ENCODE measurements at regions not wholly inside any gene's neighbourhood (a gene's known extent, or its start where the extent isn't known, plus 50 kb on each side); places are given as distances from the start of the nearest gene placed in this dataset.

GRCh38 chr15:39397883-39398282 is 183.0 kb upstream of the THBS1 start (continued):
- TF ChIP-seq ZNF746 (CRISPR knock-in tag; IDR thresholded peaks at IDR 0.05) (no peak), PRPF4 (IDR thresholded peaks at IDR 0.05; ENCODE audit: low read depth, low read length, poor library complexity, severe bottlenecking) (no peak), TBX3 (IDR thresholded peaks at IDR 0.05; ENCODE audit: borderline replicate concordance) (no peak), ESRRA (CRISPR knock-in tag; IDR thresholded peaks at IDR 0.05; ENCODE audit: low read depth) (no peak)

- BruUV-seq (replicated peaks), result no TSS peak
- Histone ChIP-seq H3K4me3 (replicated peaks in 1 of 3; ENCODE audit: insufficient read depth in 1 of 3, low read depth in 2 of 3, low read length in 3 of 3) (no peak overlapping the region), H3K9ac (ENCODE audit: insufficient read depth, low read depth, low read length) (no peak overlapping the region), H3K36me3 (replicated peaks in 1 of 2; ENCODE audit: control insufficient read depth in 1 of 2, insufficient read depth in 2 of 2, low read length in 2 of 2) (no peaks in the 10 kb centered on the region), H3K27ac (ENCODE audit: extremely low read length, insufficient read depth, low read length) (no peak overlapping the region), H3K27me3 (ENCODE audit: control insufficient read depth in 1 of 2, insufficient read depth in 2 of 2, low read length in 2 of 2) (no peaks in the 10 kb centered on the region), H3K9me3 (ENCODE audit: low read length) (no peaks in the 10 kb centered on the region), H3K79me2 (ENCODE audit: insufficient read depth, low read length) (no peaks in the 10 kb centered on the region), H3K4me2 (ENCODE audit: low read depth, low read length) (no peak overlapping the region), H3K4me1 (ENCODE audit: insufficient read depth, low read length) (peaks cover 7% of the 10 kb centered on the region), H2AFZ (ENCODE audit: low read length) (no peak overlapping the region), H4K20me1 (ENCODE audit: insufficient read depth, low read length) (no peaks in the 10 kb centered on the region)
- intact Hi-C loops (cut with micrococcal nuclease; ENCODE audit: unreplicated experiment) (no loop called here), in situ Hi-C loops (cut with HindIII; ENCODE audit: extremely low pct_ligation_motif_present, low pct_unique_long_range_greater_than_20kb) (no loop called here)
- 92% methylated on average over 2 of the region's 2 CpGs for WGBS (ENCODE audit: low lambda C conversion rate)
- POLR2A ChIA-PET, result no interaction called here
- TF ChIP-seq MBD4 (IDR thresholded peaks at IDR 0.05; ENCODE audit: borderline replicate concordance, low read length), result no peak
- no peak for TF ChIP-seq SOX6 (IDR thresholded peaks at IDR 0.05)
- no peak for TF ChIP-seq SOX6 (CRISPR knock-in tag; IDR thresholded peaks at IDR 0.05)
- TF ChIP-seq NR0B2 (CRISPR knock-in tag; IDR thresholded peaks at IDR 0.05), result no peak
- TF ChIP-seq THYN1 (CRISPR knock-in tag; IDR thresholded peaks at IDR 0.05; ENCODE audit: borderline replicate concordance, low read depth), result no peak
- no peak for TF ChIP-seq ZNF274 (CRISPR knock-in tag; IDR thresholded peaks at IDR 0.05)
- no peak for TF ChIP-seq BRF2 (CRISPR knock-in tag; IDR thresholded peaks at IDR 0.05)
- no peak for TF ChIP-seq DRAP1 (CRISPR knock-in tag; IDR thresholded peaks at IDR 0.05)
- no peak for TF ChIP-seq SRF (IDR thresholded peaks at IDR 0.05; ENCODE audit: low read depth, low read length)
- no peak for TF ChIP-seq XRCC5 (optimal IDR thresholded peaks at IDR 0.05; ENCODE audit: low read length)
- FAIRE-seq (no peak), DNase-seq (ENCODE audit: low spot score) (no peak), ATAC-seq (no peak)
- CTCF ChIA-PET (ENCODE audit: low intra/inter-chr PET ratio, low total read pairs), result no interaction called here
These were observed 181.3 kb upstream of the THBS1 start for GRCh38 chr15:39399600-39399999.
